SK-N-SH (cell line): ENCODE measurements at regions not wholly inside any gene's neighbourhood (a gene's known extent, or its start where the extent isn't known, plus 50 kb on each side); places are given as distances from the start of the nearest gene placed in this dataset.

Source experiments
- CTCF ChIA-PET: fragments of 300-600, 350-600 bp; formaldehyde crosslinking; extraction: SDS; loops from one replicate; lab custom pipeline; 2021; lab: Yijun Ruan, JAX
- POLR2A ChIA-PET: fragments of 350-600 bp; sonication (Branson Sonifier 250); formaldehyde crosslinking; extraction: SDS; loops from one replicate; lab custom pipeline; 2020; ENCODE audit warnings: antibody characterized with exemption, inconsistent platforms; lab: Yijun Ruan, JAX
- DNase-seq: peaks from one replicate; pipeline ENCODE4 v3.0.0; 2012
- H2AFZ ChIP-seq: fragments of 200-600 bp; sonication (generic); 2 replicates; pipeline ENCODE4 v1.8.1; 2016; ENCODE audit warnings: antibody characterized with exemption, mild to moderate bottlenecking, low read depth
- H3F3A ChIP-seq: fragments of 200-600 bp; sonication (generic); replicated peaks from 2 replicates; pipeline ENCODE3; 2016; ENCODE audit warnings: antibody characterized with exemption, mild to moderate bottlenecking; ENCODE audit not compliant: insufficient read depth
- H3K27ac ChIP-seq, 2 experiments: fragments of 200-500 bp in 1 of 2; fragments of 200-600 bp in 1 of 2; sonication (Bioruptor generic) in 1 of 2; sonication (generic), shearing (Covaris generic) in 1 of 2; 2 replicates each; pipeline versions ENCODE4 v1.5.1 to v1.6.1; 2014 to 2016; ENCODE audit warnings: low read depth in 2 of 2, inconsistent platforms in 1 of 2, low read length in 1 of 2, mild to moderate bottlenecking in 1 of 2, mixed read lengths in 1 of 2
- H3K27me3 ChIP-seq: fragments of 200-600 bp; sonication (generic), shearing (Covaris generic); 2 replicates; pipeline ENCODE4 v1.6.1; 2016; ENCODE audit warnings: mixed run types; ENCODE audit not compliant: insufficient read depth
- H3K36me3 ChIP-seq, 2 experiments: fragments of 200-500 bp in 1 of 2; fragments of 200-600 bp in 1 of 2; sonication (Bioruptor generic) in 1 of 2; sonication (generic) in 1 of 2; replicated peaks in 1 of 2; 2 replicates each; pipeline versions ENCODE3 to v1.5.1; 2014 to 2016; ENCODE audit warnings: low read length in 1 of 2, mild to moderate bottlenecking in 1 of 2; ENCODE audit not compliant: insufficient read depth in 2 of 2, control insufficient read depth in 1 of 2
- H3K4me1 ChIP-seq, 2 experiments: fragments of 200-500 bp in 1 of 2; fragments of 200-600 bp in 1 of 2; sonication (Bioruptor generic) in 1 of 2; sonication (generic), shearing (Covaris generic) in 1 of 2; 2 replicates each; pipeline versions ENCODE4 v1.5.1 to v1.6.1; 2014 to 2016; ENCODE audit warnings: low read depth in 1 of 2, low read length in 1 of 2, mixed run types in 1 of 2; ENCODE audit not compliant: insufficient read depth in 2 of 2, control insufficient read depth in 1 of 2
- H3K4me2 ChIP-seq: fragments of 200-600 bp; sonication (generic), shearing (Covaris generic); 2 replicates; pipeline ENCODE4 v1.6.1; 2017; ENCODE audit warnings: mixed run types
- H3K4me3 ChIP-seq, 2 experiments: fragments of 200-500 bp in 1 of 2; fragments of 200-600 bp in 1 of 2; sonication (Bioruptor generic) in 1 of 2; sonication (generic), shearing (Covaris generic) in 1 of 2; 2 replicates each; pipeline versions ENCODE4 v1.5.1 to v1.8.1; 2014 to 2016; ENCODE audit warnings: low read depth in 2 of 2, inconsistent platforms in 1 of 2, low read length in 1 of 2, mild to moderate bottlenecking in 1 of 2, mixed read lengths in 1 of 2, moderate library complexity in 1 of 2
- H3K79me2 ChIP-seq: fragments of 200-600 bp; sonication (generic); 2 replicates; pipeline ENCODE4 v1.8.1; 2017; ENCODE audit warnings: mild to moderate bottlenecking; ENCODE audit not compliant: insufficient read depth
- H3K9ac ChIP-seq: fragments of 200-600 bp; sonication (generic); 2 replicates; pipeline ENCODE4 v1.6.1; 2017; ENCODE audit warnings: mixed run types
- H3K9me2 ChIP-seq: fragments of 200-600 bp; sonication (generic); 2 replicates; pipeline ENCODE4 v1.6.1; 2017; ENCODE audit warnings: mixed run types
- H3K9me3 ChIP-seq: fragments of 200-600 bp; sonication (generic); 2 replicates; pipeline ENCODE4 v1.6.1; 2017; ENCODE audit warnings: mixed run types, mild to moderate bottlenecking, moderate library complexity
- H4K20me1 ChIP-seq: fragments of 200-600 bp; sonication (generic); 2 replicates; pipeline ENCODE4 v1.6.1; 2017; ENCODE audit warnings: mild to moderate bottlenecking, mixed run types; ENCODE audit not compliant: insufficient read depth
- CTCF ChIP-seq: fragments of 200-600 bp; sonication (generic); IDR thresholded peaks from 2 replicates; pipeline ENCODE4 v1.6.1; 2017; ENCODE audit warnings: antibody characterized with exemption, mild to moderate bottlenecking, moderate library complexity
- ELF1 ChIP-seq: IDR thresholded peaks from 2 replicates; pipeline ENCODE4 v1.4.0; 2012
- EP300 ChIP-seq, 2 experiments: IDR thresholded peaks; 2 replicates each; pipeline versions ENCODE4 v1.4.0 to v1.6.1; 2012; ENCODE audit warnings: borderline replicate concordance in 1 of 2, low read depth in 1 of 2, low read length in 1 of 2
- EZH2phosphoT487 ChIP-seq: fragments of 200-600 bp; sonication (generic); IDR thresholded peaks from 2 replicates; pipeline ENCODE4 v1.6.1; 2017; ENCODE audit warnings: low read depth, mixed run types, mild to moderate bottlenecking, antibody characterized with exemption, moderate library complexity, borderline replicate concordance
- FOSL2 ChIP-seq: IDR thresholded peaks from 2 replicates; pipeline ENCODE4 v1.4.0; 2012; ENCODE audit warnings: low read depth, mild to moderate bottlenecking, moderate library complexity, borderline replicate concordance
- FOXJ3 ChIP-seq: sonication (generic); formaldehyde crosslinking; IDR thresholded peaks from 2 replicates; pipeline ENCODE4 v1.5.1; 2020; ENCODE audit warnings: mild to moderate bottlenecking, missing genetic modification reagents
- FOXM1 ChIP-seq: IDR thresholded peaks from 2 replicates; pipeline ENCODE4 v1.4.0; 2012; ENCODE audit warnings: low read depth, mild to moderate bottlenecking
- JUND ChIP-seq: IDR thresholded peaks from 2 replicates; pipeline ENCODE4 v1.4.0; 2012
- MEF2A ChIP-seq: IDR thresholded peaks from 2 replicates; pipeline ENCODE4 v1.4.0; 2012; ENCODE audit warnings: low read depth, borderline replicate concordance
- PBX3 ChIP-seq: IDR thresholded peaks from 2 replicates; pipeline ENCODE4; 2012
- POLR2AphosphoS5 ChIP-seq: IDR thresholded peaks from 2 replicates; pipeline ENCODE4 v1.6.1; 2012; ENCODE audit warnings: low read depth, low read length
- RAD21 ChIP-seq: IDR thresholded peaks from 2 replicates; pipeline ENCODE4 v1.6.1; 2012; ENCODE audit warnings: mild to moderate bottlenecking, low read length
- RCOR1 ChIP-seq: fragments of 150-350 bp; IDR thresholded peaks from 2 replicates; pipeline ENCODE4 v1.6.1; 2017; ENCODE audit warnings: antibody characterized with exemption, low read length
- RXRA ChIP-seq: IDR thresholded peaks from 2 replicates; pipeline ENCODE4 v1.4.0; 2012; ENCODE audit warnings: low read depth, mild to moderate bottlenecking, borderline replicate concordance
- SIN3A ChIP-seq: IDR thresholded peaks from 2 replicates; pipeline ENCODE4 v1.6.1; 2012; ENCODE audit warnings: low read depth, mild to moderate bottlenecking, low read length, moderate library complexity, borderline replicate concordance
- SMC3 ChIP-seq: IDR thresholded peaks from 2 replicates; pipeline ENCODE4 v1.6.1; 2012; ENCODE audit warnings: low read depth, low read length, improper control_type of control experiment
- TCF12 ChIP-seq: IDR thresholded peaks from 2 replicates; pipeline ENCODE4 v1.4.0; 2012
- TEAD4 ChIP-seq: IDR thresholded peaks from 2 replicates; pipeline ENCODE4 v1.4.0; 2012; ENCODE audit warnings: mild to moderate bottlenecking, borderline replicate concordance; ENCODE audit not compliant: insufficient read depth
- USF2 ChIP-seq: fragments of 150-350 bp; IDR thresholded peaks from 2 replicates; pipeline ENCODE4 v1.6.1; 2017; ENCODE audit warnings: antibody characterized with exemption, low read length, low read depth, borderline replicate concordance
- YY1 ChIP-seq: IDR thresholded peaks from 2 replicates; pipeline ENCODE4 v1.4.0; 2012; ENCODE audit warnings: low read depth, mild to moderate bottlenecking
- WGBS: methylation state at CpG from one replicate; pipeline ENCODE4 v1.1.6; 2017; ENCODE audit warnings: low lambda C conversion rate; 5-methylcytosine and 5-hydroxymethylcytosine counted together

GRCh38 chr13:66212511-66212910 is 1017.6 kb downstream of the PCDH9 start:
- WGBS: 91% methylated on average over 1 of the region's 1 CpG
- Histone ChIP-seq H3K4me3 (no peak overlapping the region), H3K27ac (no peak overlapping the region), H3K79me2 (no peaks in the 10 kb centered on the region), H3K27me3 (no peaks in the 10 kb centered on the region), H3K9me3 (no peaks in the 10 kb centered on the region), H3K9me2 (no peaks in the 10 kb centered on the region), H3K9ac (no peak overlapping the region), H3F3A (peaks cover 15% of the 10 kb centered on the region), H3K4me1 (no peaks in the 10 kb centered on the region), H3K36me3 (no peaks in the 10 kb centered on the region), H4K20me1 (no peaks in the 10 kb centered on the region), H2AFZ (no peak overlapping the region), H3K4me2 (no peak overlapping the region)
- DNase-seq: no peak
- ChIA-PET POLR2A (no interaction called here), CTCF (no interaction called here)
- no peak for TF ChIP-seq JUND
- TF ChIP-seq FOSL2: no peak
- no peak for TF ChIP-seq RCOR1
- no peak for TF ChIP-seq RAD21
- no peak for TF ChIP-seq SMC3
- TF ChIP-seq RXRA: no peak
- TF ChIP-seq YY1: no peak
- TF ChIP-seq FOXM1: no peak
- TF ChIP-seq SIN3A: no peak
- no peak for TF ChIP-seq CTCF
- TF ChIP-seq FOXJ3 (CRISPR knock-in tag): no peak
- TF ChIP-seq TCF12: no peak
- TF ChIP-seq EP300 (IDR thresholded peaks at IDR 0.05; ENCODE audit: borderline replicate concordance in 1 of 2, low read depth in 1 of 2, low read length in 1 of 2): no peak
- no peak for TF ChIP-seq ELF1
- TF ChIP-seq EZH2phosphoT487: no peak
- TF ChIP-seq MEF2A: no peak
- TF ChIP-seq POLR2AphosphoS5: no peak
- TF ChIP-seq PBX3: no peak
- no peak for TF ChIP-seq USF2
- TF ChIP-seq TEAD4: no peak
